Gastrocnemius medialis (tissue), 4 donors: ENCODE measurements at regions not wholly inside any gene's neighbourhood (a gene's known extent, or its start where the extent isn't known, plus 50 kb on each side); places are given as distances from the start of the nearest gene placed in this dataset.

Experiments used
- ATAC-seq, 2 donors: fragments of 150-250 bp; one replicate each; pipeline ENCODE4 v1.9.1; 2016
- DNase-seq, 2 donors: peaks; one replicate each; pipeline ENCODE4 v3.0.0-alpha.2; 2019
- H3K27ac ChIP-seq, 4 donors: fragments of 200-600 bp; sonication (generic); 1 replicate in 1 of 4; 2 replicates in 3 of 4; pipeline ENCODE4 v1.5.1; 2016 to 2018; ENCODE audit warnings: mild to moderate bottlenecking in 2 of 4, moderate library complexity in 1 of 4
- H3K27me3 ChIP-seq, 3 donors: fragments of 200-600 bp; sonication (generic) in 2 of 3; 1 replicate in 1 of 3; 2 replicates in 2 of 3; pipeline versions ENCODE4 v1.5.1 to v1.6.0; 2016 to 2019; ENCODE audit warnings: mild to moderate bottlenecking in 1 of 3, moderate library complexity in 1 of 3
- H3K36me3 ChIP-seq, 2 donors: fragments of 200-600 bp; sonication (generic) in 1 of 2; one replicate each; pipeline ENCODE4 v1.5.1; 2017 to 2018
- H3K4me1 ChIP-seq, 2 donors: fragments of 200-600 bp; sonication (generic) in 1 of 2; one replicate each; pipeline ENCODE4 v1.5.1; 2016 to 2017; ENCODE audit warnings: mild to moderate bottlenecking in 2 of 2
- H3K4me3 ChIP-seq, 4 donors: fragments of 200-600 bp; sonication (generic) in 3 of 4; 1 replicate in 1 of 4; 2 replicates in 3 of 4; pipeline ENCODE4 v1.5.1; 2016 to 2019; ENCODE audit warnings: mild to moderate bottlenecking in 2 of 4
- H3K9me3 ChIP-seq, 3 donors: fragments of 200-600 bp; sonication (generic) in 2 of 3; 1 replicate in 1 of 3; 2 replicates in 2 of 3; pipeline ENCODE4 v1.5.1; 2016 to 2019
- POLR2A ChIP-seq, 2 donors: fragments of 450-650 bp; IDR thresholded peaks; one replicate each; pipeline ENCODE4 v1.6.1; 2017; ENCODE audit warnings: antibody characterized with exemption in 2 of 2, mild to moderate bottlenecking in 2 of 2, moderate library complexity in 2 of 2
- in situ Hi-C, 4 donors: fragments of 200-750 bp; cut with MboI; loops; one replicate each; pipeline versions ENCODE4 v1.15.0 to v1.8.0; 2017; ENCODE audit warnings: low sequenced_read_pairs in 4 of 4
- intact Hi-C: fragments of 100-400 bp; cut with DNase I; formaldehyde crosslinking; loops from one replicate; pipeline ENCODE4 v1.15.1; 2023; ENCODE audit warnings: low total_unique reads
- TF ChIP-seq, protein P1 (sequence below), 5 experiments: fragments of 450-650 bp in 3 of 5; fragments of 200-600 bp in 2 of 5; sonication (generic) in 2 of 5; IDR thresholded peaks in 4 of 5; conservative IDR thresholded peaks in 1 of 5; 1 replicate in 4 of 5; 2 replicates in 1 of 5; pipeline ENCODE4 v1.5.1; 2016 to 2019; ENCODE audit warnings: antibody characterized with exemption in 5 of 5, mild to moderate bottlenecking in 3 of 5, moderate library complexity in 3 of 5

DNA sequence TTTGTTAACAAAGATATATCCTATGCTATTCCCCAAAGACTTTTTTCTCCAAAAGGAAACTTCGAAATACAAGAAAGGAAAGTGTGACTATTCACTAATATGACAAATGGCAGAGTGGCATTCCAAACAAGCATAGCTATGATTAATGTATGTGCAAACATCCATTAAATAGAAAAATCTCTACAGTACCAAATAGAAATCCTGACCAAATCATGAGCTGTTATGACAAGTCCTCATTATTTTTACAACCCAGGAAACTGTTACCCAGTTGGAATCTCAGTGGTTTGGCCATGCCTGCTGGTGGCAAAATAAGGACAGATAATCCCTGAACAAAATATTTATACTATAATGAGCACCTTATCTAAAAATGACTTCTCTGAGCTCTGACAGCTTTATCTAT is 202.1 kb downstream of the SEC23A start:
- Histone ChIP-seq H3K36me3 (no peaks in the 10 kb centered on the region), H3K27me3 (no peaks in the 10 kb centered on the region), H3K4me1 (no peaks in the 10 kb centered on the region), H3K9me3 (no peaks in the 10 kb centered on the region), H3K27ac (no peak overlapping the region), H3K4me3 (no peak overlapping the region)
- DNase-seq (no peak), ATAC-seq (no peak)
- in situ Hi-C loops (no loop called here), intact Hi-C loops (no loop called here)
- TF ChIP-seq, protein P1, sequence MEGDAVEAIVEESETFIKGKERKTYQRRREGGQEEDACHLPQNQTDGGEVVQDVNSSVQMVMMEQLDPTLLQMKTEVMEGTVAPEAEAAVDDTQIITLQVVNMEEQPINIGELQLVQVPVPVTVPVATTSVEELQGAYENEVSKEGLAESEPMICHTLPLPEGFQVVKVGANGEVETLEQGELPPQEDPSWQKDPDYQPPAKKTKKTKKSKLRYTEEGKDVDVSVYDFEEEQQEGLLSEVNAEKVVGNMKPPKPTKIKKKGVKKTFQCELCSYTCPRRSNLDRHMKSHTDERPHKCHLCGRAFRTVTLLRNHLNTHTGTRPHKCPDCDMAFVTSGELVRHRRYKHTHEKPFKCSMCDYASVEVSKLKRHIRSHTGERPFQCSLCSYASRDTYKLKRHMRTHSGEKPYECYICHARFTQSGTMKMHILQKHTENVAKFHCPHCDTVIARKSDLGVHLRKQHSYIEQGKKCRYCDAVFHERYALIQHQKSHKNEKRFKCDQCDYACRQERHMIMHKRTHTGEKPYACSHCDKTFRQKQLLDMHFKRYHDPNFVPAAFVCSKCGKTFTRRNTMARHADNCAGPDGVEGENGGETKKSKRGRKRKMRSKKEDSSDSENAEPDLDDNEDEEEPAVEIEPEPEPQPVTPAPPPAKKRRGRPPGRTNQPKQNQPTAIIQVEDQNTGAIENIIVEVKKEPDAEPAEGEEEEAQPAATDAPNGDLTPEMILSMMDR (IDR thresholded peaks at IDR 0.05 in 4 of 5, conservative IDR thresholded peaks at IDR 0.05 in 1 of 5) = no peak
- no peak for TF ChIP-seq POLR2A (IDR thresholded peaks at IDR 0.05)

DNA sequence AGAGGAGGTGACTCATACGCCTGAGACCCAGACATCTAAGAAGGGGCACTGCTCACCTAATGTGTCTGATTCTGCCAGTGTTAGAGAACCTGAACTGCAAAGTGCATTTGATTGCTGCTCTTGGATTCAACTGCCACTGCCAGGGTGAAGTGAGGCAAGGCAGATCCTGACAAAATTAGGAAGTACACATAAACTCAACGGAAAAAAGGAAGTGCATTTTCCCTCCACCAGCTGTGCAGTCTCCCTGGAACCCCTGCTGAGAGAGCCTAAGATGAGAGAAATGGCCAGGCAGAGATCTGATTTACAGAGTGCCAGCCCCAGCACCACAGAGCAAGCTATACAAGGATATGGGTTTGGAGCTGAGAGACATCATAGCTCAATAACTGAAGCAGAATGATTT is 215.3 kb downstream of the SEC23A start:
- H3K4me3 ChIP-seq = no peak overlapping the region
- TF ChIP-seq POLR2A (IDR thresholded peaks at IDR 0.05) = no peak
- TF ChIP-seq, protein P1 (IDR thresholded peaks at IDR 0.05 in 4 of 5, conservative IDR thresholded peaks at IDR 0.05 in 1 of 5) = no peak
- no peaks in the 10 kb centered on the region for H3K4me1 ChIP-seq
- no peaks in the 10 kb centered on the region for H3K27me3 ChIP-seq
- ATAC-seq (no peak), DNase-seq (no peak)
- no peak overlapping the region for H3K27ac ChIP-seq
- in situ Hi-C loops (no loop called here), intact Hi-C loops (no loop called here)
- no peaks in the 10 kb centered on the region for H3K9me3 ChIP-seq
- no peaks in the 10 kb centered on the region for H3K36me3 ChIP-seq

DNA sequence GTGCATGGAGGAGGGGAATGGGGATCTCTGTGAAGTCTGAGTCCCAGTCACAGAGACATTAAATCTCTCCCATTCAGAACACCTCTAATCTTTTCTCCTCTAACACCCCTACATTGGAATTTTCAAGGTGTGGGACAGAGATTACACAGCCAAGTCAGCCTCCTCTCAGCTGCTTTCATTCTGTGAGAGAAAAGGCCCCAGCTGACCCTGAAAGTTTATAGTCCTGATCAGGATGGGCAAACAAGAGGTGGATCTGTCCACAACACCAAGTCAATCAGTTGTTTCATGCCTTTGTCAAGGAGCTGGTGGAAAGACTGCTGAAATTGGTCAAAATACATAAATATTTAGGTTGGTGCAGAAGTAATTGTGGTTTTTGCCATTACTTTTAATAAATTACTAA is 218.9 kb downstream of the SEC23A start:
- H3K36me3 ChIP-seq = no peaks in the 10 kb centered on the region
- no peak for DNase-seq
- no peak for TF ChIP-seq POLR2A (IDR thresholded peaks at IDR 0.05)
- TF ChIP-seq, protein P1 (IDR thresholded peaks at IDR 0.05 in 4 of 5, conservative IDR thresholded peaks at IDR 0.05 in 1 of 5) = no peak
- H3K4me3 ChIP-seq = no peak overlapping the region
- H3K9me3 ChIP-seq = no peaks in the 10 kb centered on the region
- intact Hi-C loops = no loop called here
- H3K27me3 ChIP-seq = no peaks in the 10 kb centered on the region
- in situ Hi-C loops = no loop called here
- ATAC-seq = no peak
- H3K4me1 ChIP-seq = peaks cover 0 to 5% of the 10 kb centered on the region in 2 donors
- H3K27ac ChIP-seq = no peak overlapping the region

DNA sequence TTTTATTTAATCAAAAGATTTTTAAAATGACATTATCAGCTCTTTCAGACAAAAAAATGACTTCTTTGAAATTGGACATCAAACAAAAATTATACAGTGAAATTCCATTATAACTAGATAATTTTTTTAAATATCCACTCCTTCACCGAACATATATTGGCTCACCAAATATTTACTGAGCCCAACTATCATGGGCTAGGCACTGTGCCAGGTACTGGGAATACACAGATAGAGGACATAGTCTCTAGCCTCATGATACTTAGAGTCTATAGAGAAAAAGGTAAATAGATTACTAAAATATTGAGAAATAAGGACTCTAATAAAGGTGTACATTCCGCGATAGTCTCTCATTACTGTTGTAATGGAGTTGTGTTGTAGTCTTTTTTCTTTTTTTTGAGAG is 219.9 kb downstream of the SEC23A start:
- ATAC-seq = no peak
- no peak overlapping the region for H3K27ac ChIP-seq
- DNase-seq = no peak
- in situ Hi-C loops (no loop called here), intact Hi-C loops (no loop called here)
- H3K36me3 ChIP-seq = no peaks in the 10 kb centered on the region
- TF ChIP-seq, protein P1 (IDR thresholded peaks at IDR 0.05 in 4 of 5, conservative IDR thresholded peaks at IDR 0.05 in 1 of 5) = no peak
- no peak for TF ChIP-seq POLR2A (IDR thresholded peaks at IDR 0.05)
- H3K4me1 ChIP-seq = peaks cover 0 to 5% of the 10 kb centered on the region in 2 donors
- no peaks in the 10 kb centered on the region for H3K27me3 ChIP-seq
- no peaks in the 10 kb centered on the region for H3K9me3 ChIP-seq
- no peak overlapping the region for H3K4me3 ChIP-seq

DNA sequence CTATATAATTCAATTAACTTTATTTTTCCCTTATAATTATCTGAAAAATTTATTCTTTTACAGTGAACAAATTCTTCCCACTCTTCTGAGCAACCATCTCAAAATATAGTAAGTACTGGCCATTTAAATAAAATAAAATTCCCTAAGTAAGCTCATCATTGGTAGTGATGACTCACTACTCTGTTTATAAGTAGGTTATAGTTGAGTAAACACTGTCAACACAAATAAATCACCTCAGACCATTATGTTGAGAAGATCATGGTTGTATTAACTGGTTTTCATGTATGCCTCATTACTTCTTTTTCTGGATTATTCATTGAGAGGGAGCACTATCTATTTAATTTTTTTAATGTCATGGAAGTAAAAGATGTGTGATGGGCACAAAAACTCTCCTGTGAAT is 220.5 kb downstream of the SEC23A start:
- intact Hi-C loops (no loop called here), in situ Hi-C loops (no loop called here)
- peaks cover 0 to 5% of the 10 kb centered on the region in 2 donors for H3K4me1 ChIP-seq
- TF ChIP-seq, protein P1 (IDR thresholded peaks at IDR 0.05 in 4 of 5, conservative IDR thresholded peaks at IDR 0.05 in 1 of 5) = no peak
- TF ChIP-seq POLR2A (IDR thresholded peaks at IDR 0.05) = no peak
- H3K4me3 ChIP-seq = no peak overlapping the region
- no peaks in the 10 kb centered on the region for H3K27me3 ChIP-seq
- no peaks in the 10 kb centered on the region for H3K36me3 ChIP-seq
- ATAC-seq = no peak
- no peaks in the 10 kb centered on the region for H3K9me3 ChIP-seq
- no peak overlapping the region for H3K27ac ChIP-seq
- DNase-seq = no peak
